Heart left ventricle (tissue), 13 donors: ENCODE measurements at regions not wholly inside any gene's neighbourhood (a gene's known extent, or its start where the extent isn't known, plus 50 kb on each side); places are given as distances from the start of the nearest gene placed in this dataset.

Experiments used
- CTCF ChIP-seq, 12 donors: fragments of 200-600 bp; sonication (generic) in 4 of 12; IDR thresholded peaks; one replicate each; pipeline versions ENCODE4 v1.5.0 to v1.8.0; 2018 to 2022; ENCODE audit warnings: antibody characterized with exemption in 12 of 12, mild to moderate bottlenecking in 5 of 12
- POLR2A ChIP-seq, 2 donors: fragments of 450-650 bp; IDR thresholded peaks; one replicate each; pipeline ENCODE4 v1.6.1; 2017; ENCODE audit warnings: antibody characterized with exemption in 2 of 2, mild to moderate bottlenecking in 2 of 2, moderate library complexity in 2 of 2
- donor health status: ischemic (EF 13 %, LVEDD 7.1; RV severe dilation, severe dysfunction).
- donor health status: DM: no; HTN: yes; CAD: no.
- donor health status: DM: no; HTN: no; CAD: no.
- donor health status: ischemic (EF 25% LVEDD 6.9; RV normal size, moderate dysfunction).
- donor health status: ischemic (EF 25% LVEDD 5.7; RV mildly dilated, moderate dysfunction).
- donor health status: ischemic (EF 35%, LVEDD 5.7; RV mildly dilated, moderate dysfunction).
- donor health status: nonischemic (EF 11% LVEDD 7.7; RV severe dilation, severe dysfunction).
- donor health status: DM: yes; HTN: yes; CAD: no.
- donor health status: PGD.
- donor health status: ischemic (EF 29% LVEDD 5.4; RV normal size, mild dysfunction).
- donor health status: nonischemic (EF 23%, LVEDD 6.1; RV moderate dilation, normal function).

GRCh38 chr10:9901971-9902370 lies 1115.7 kb upstream of the CELF2 start:
- TF ChIP-seq CTCF (IDR thresholded peaks at IDR 0.05) (no peak), POLR2A (IDR thresholded peaks at IDR 0.05) (no peak)
